GM19238 (cell line): ENCODE measurements at regions not wholly inside any gene's neighbourhood (a gene's known extent, or its start where the extent isn't known, plus 50 kb on each side); places are given as distances from the start of the nearest gene placed in this dataset.
"Not testable (repeated sequence)": the region's sequence is repeated elsewhere in the genome, so short reads cannot be mapped to it uniquely, and the experiment has no call there.

ENCODE experiments used
- DNase-seq: peaks from one replicate; pipeline ENCODE4 v3.0.0; 2011; ENCODE audit warnings: low spot score; ENCODE audit not compliant: insufficient read length

DNA sequence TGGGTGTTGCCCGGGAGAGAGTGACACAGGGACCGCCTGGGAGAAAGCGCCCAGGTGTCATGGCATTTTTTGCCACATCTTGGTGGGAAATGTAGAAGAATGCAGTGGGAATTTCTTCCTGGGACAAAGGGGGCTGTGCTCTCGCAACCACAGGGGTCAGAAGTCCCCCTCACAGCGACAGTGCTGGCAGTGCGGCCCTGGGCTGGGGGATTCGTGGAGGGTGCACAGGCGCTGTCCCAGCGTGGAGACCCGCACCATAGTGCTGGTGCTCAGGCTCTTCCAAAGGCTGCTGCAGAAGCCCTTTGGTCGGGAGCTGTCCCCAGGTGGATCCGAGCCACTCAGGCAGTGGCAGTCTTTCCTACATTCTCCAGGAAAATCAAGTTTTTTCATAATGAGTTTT lies 128.8 kb upstream of the SOX11 start:
- no peak for DNase-seq

DNA sequence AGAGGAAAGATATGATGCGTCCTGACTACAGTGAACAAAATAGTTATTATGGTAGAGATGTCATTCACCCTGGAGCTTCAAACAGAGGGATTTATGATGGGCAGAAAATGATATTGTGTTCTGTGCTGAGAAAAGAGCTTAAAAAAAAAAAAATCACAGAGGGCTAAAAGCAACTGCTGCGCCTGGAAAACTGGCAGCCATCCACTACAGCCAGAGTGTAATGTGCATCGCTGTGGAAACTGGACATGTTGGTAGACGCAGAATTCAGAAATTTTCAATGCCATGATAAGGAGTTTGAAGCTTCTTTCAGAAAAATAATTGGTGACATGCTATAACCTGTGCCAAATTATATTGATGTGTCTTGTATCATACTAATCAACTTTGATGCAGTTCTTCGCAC lies 122.9 kb upstream of the SOX11 start:
- no peak for DNase-seq

DNA sequence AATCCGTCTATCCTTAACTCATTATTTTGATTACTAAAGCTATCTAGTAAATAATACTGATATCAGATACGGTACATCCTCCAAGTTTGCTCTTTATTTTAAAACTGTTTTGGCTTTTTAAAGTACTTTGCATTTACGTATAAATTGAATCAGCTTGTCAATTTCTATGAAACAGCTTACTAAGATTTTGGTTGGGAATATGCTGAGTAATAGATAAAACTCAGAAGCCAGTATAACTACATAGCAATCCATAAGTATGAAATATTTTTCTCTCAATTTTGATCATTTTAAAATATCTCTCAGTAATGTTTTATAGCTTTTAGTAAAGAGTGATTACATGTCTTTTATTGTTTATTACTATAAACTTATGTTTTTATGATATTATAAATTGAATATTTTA lies 116.2 kb upstream of the SOX11 start:
- no peak for DNase-seq

DNA sequence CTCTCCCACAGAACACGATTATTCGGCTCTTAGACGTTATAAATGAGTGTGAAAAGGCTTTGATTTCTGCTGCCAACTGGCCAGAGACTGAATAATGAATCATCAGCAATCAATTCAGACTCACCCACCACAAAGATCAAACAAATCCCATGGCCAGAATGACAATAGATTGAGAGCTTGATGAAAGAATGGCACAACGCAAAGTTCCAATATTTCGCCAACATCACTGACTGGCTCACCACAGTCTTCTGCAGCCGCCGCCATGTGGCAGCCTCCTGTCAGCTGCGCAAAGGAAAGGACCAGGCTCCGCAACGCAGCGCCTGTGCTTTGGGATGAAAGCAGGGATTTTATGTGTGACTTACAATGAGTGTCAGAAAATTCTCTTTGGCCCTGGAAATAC lies 104.4 kb upstream of the SOX11 start:
- no peak for DNase-seq

DNA sequence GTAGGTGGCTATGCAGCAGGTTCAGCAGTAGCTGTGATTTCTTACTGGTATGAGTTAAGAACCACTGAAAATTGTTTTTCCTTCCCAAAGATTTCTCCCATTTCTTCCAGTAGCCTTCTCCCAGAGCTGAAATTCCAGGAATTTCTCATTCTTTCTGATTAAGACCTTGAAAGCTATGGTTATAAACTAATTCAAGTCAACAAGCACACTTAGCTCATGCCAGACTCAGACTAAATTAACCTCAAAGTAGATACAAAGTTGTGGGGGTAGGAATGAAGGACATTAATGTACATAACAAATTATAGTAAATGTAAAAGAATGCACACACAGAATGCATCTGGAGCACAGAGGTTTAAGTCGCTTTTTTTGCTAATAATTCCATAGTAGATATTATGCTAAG lies 103.6 kb upstream of the SOX11 start:
- DNase-seq, result no peak

DNA sequence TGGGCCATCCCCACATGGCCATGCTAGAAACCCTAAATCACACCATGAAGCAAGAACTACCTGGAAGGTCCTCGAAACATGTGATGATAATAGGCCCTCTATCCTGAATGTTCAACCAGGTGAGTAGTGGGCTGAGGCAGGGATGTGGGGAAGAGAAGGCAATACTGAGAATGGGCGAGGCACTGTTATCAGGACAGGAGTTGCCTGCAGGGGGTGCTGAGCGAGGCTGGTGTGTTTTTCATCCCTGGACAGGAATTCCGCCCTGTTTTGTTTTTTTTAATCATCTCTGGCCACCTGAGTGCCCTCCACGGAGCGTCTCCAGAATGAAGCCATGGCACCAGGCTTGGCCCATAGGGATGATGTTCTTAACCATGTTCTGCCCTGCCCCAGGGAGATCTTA lies 103.0 kb upstream of the SOX11 start:
- DNase-seq, result no peak

DNA sequence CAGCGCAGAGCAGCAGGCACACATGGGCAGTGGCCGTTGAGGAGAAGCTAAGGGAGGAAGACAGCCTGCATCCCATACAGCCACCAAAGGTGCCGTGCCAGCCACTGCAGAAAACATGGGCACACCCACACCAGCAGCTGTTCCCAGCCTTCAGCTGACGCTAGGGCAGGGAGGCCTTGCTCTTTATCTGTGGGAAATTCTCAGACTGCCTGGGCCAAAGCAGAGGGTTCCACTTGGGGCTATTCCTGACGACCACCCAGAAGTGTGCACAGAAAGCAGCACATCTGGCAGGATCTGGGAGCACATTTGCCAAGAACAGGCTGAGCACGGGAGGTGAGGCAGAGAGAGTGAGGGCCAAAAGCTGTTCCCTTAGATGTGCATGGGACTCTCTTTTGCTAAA lies 101.3 kb upstream of the SOX11 start:
- DNase-seq, result no peak

DNA sequence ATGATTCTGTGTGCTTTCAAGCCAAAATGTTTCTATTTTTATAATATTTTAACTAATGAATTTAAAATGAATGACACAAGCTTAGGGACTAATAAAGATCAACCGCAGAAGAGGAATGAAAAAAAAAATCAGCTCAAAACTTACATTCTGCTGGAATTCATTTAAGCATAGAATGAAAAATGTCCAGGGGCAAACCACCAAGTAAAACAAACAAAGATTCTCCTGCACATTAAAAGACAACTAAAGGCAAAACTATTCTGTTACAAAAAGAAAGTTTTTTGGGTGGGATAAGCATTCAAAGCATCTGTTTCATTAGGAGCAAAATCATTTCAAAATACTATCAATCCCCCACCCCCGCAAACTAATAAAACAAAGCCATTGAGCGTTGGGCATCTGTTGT lies 99.3 kb upstream of the SOX11 start:
- no peak for DNase-seq

DNA sequence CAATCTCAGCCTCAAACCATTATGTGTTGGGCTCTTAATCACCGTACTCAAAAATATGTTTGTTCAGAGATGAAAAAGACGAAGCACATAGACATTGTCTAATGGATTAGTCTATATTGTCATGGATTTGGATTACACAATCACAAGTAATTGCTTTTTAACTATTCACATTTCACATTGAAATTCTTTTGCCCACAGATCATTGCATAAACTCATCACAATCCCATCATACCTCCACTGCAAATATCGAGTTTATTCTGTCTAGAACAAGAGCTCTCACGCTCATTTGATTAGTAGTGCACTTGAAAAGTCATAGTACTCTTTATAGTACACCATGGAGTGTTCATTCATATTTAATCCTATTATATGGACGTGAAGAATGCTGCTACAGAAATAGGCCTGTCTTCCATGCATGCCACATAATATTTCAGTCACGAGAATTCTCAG lies 97.9 kb upstream of the SOX11 start:
- DNase-seq, result no peak

DNA sequence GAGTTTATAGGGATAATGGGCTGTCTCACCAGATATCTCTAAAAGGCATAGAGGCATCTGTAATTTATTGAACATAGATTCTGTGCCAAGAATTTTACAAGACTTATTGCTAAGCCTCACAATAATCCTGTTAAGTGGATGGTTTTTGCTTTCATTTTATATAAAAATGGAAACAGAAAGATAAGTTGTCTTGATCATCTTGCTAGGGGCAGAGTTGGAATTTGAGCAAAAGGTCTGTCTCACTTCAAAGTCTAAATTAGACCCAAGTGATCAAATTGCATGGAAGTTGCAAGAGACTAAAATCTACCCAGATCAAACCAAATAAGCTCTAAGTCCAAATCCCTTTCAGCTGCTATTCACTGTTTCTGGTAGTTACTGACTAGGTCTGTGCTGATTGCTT lies 95.3 kb upstream of the SOX11 start:
- DNase-seq, result no peak

DNA sequence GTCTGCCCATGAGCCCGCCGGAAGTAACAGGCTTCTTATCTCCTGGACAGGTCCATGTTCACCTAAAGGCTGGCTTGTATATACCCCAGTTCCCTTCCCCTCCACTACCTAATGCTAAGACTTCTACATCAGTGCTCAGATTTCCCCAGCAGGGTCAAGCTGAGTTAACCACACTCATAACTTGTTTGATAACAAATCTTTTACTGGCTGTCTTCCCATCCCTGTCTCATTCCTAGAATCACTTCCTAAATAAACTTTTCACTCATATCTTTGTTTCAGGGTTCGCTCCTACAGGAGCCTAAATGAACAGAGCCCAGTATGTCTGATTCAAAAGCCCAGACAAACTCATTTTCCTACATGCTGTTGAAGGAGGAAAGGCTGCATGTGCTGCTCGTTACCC lies 94.0 kb upstream of the SOX11 start:
- no peak for DNase-seq

DNA sequence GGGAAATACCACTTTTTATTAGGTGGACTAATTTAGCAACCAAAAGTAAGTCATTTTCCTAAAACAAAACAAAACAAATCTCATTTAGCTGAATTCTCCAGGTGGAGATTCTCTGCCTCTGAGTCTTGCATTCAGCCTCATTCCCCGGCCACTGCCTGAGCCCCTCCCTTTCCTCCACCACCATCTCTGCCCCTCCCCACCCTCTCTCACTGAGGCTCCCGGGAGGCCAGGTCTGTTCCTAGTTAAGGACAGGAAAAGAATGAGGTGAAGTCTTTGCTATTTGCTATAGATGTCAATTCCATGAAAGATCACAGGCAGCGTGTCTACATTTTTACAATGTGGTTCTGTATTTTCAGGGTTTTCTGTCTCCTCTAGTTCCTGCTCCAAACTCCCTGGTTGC lies 83.0 kb upstream of the SOX11 start:
- no peak for DNase-seq

DNA sequence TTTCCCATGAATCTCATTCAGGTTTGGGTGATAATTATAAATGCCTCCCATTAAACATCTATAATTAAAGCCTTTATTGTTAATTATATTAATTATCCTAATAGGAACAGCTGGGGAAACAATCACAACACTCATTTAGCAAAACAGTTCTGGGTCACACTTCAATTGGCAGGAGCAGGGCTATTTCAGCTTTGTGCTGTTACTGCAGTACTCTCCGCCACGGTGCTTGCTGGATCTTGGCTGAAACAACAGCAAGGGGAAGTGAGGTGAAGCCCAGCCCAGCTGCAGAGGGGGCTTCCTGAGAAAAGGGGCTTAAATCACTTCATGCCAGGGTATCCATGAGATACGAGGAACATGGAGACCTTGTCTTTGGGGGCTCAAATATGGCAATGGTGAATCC lies 79.5 kb upstream of the SOX11 start:
- DNase-seq, result no peak

DNA sequence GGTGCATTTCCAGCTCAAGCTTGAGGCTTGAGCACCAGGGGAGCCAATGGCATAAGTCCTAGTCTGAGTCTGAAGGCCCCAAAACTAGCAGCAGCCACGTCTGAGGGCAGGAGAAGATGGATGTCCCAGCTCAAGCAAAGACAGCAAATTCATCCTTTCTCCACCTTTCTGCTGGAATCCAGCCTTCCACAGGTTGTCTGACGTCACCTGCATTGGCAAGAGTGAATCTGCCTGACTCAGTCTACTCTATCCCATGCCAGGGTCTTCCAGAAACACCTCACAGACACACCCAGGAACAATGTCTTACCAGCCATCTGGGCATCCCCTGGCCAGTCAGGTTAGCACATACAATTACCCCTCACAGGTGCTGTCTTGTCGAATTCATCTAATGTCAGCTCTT lies 76.2 kb upstream of the SOX11 start:
- DNase-seq, result no peak

DNA sequence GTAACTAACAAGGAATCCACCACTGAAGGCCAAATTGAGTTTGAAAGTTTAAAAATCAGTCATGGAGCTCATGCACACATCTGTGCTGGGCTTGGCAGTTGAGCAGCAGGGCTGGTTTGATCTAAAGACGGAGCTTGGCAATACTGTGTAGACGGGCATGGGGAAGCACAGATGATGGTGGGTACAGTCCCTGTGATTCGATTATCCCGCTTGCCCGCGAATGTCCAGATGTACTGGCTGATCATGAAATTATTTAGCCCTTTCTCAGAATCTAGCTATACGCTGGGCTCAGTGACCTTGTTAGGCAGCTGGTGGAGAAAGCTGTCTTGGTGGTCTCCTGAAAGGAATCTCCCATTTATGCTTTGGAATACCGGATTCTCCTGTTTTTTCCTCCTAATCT lies 74.8 kb upstream of the SOX11 start:
- DNase-seq, result no peak

DNA sequence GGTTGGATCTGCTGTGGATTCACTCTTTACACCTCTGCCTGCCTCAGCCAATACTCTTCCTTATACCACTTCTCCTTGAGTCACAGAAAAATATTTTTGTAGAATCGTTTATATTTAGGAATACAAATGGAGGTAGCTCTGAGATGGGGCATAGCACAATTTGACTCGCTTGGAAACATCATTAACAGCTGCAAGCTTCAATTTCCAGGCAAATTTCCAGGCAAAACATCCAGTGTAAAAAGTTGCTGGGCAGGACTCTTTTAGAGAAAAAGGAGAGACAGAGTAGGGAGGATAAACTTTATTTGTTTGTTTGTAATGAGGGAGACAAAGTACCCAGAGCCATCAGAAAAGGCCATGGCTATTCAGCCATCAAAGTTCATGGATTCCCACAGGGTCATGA lies 74.4 kb upstream of the SOX11 start:
- DNase-seq, result no peak

DNA sequence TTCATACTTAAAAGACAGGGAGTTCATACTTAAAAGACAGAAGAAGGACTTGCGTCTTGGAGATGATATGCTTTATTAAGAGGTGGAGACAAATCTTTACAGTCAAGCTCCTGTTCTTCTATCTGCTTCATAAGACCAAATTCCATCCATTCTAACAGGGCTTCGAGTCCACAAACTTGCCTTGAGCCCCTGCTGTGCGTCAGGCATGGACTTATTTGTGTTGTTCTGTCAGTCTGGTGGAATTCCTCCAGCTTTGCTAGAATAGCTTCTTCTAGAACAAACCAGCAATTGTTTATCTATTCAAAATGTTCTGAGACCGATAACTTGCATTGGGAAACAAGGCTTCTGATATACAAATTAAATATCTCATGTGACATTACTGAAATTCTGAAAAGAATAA lies 73.9 kb upstream of the SOX11 start:
- DNase-seq, result no peak

DNA sequence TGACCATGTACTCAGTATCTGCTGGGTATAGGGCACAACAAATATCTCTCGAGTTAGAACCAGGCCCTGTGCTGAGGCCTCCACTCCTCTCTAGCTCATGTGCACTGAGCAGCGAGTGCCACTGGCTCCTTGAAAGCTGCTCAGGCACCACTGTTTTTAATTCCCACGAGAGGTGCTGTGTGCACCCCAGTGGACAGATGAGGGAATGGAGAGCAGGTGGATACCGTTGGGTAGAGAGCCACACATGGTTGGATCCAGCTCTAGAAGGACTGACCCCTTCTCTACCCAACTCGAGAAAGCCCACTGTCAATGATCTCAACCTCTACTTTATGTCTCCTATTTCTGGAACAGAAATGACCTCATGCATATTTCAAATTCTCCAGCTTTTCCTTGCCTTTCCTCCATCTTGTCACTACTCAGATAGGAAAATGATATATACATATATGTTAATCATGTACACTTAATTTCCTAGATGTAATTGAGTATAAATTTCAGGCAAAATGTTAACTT lies 66.6 kb upstream of the SOX11 start:
- DNase-seq, result not testable (repeated sequence)

DNA sequence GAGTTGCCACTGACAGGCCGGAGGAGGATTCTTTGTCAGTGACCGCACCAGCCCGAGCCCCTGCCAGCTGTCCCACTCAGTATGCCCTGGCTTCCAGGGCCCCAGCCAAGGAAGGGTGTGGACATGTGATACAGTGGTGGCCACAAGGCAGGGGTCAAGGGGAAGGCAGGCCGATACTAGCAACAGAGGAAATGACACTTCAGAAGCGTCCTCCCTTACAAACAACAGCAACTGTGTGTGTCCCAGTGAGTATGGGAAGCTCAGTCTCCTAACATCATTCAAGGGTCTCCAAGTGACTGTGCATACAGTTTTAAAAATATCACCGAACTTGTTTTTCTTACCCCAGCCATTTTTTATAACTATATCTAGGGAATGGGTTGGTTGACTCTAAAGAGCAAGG lies 63.7 kb upstream of the SOX11 start:
- not testable (repeated sequence) for DNase-seq

DNA sequence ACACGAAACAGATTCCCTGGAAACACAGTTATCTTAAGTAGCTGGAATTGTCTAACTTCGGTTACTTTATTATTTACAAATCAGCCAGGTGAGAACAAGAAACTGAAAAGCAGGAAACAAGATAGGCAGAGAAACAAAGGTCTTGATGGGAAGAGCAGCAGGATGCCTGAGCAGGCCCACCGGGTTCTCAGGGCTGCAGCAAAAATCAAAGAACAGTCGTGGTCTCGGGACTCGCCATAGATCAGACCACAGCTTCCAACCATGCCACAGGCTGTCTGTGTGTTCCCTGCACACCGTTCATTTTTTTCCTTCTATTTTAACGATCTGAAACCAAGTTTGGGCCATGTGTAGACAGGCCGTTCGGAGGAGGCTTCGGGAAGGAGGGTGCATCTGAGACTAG lies 62.7 kb upstream of the SOX11 start:
- DNase-seq, result not testable (repeated sequence)

DNA sequence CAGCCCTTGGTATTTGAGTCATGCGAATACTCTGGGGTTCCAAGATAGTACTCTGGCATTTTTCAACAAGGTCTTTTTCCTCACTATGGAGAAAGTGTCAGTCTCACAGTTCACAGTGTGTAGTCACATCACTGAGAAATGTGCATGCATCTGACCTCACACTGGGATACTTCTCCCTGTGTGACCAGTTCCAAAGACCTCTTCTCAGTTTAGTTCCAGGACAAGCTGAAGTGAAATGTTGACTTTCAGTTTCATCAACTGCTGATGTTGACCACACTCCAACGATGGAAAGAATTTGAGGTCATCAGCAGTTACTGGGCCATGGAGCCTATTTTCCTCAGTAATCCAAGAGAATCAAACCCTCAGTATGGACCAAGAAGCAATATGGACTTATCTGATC lies 55.1 kb upstream of the SOX11 start:
- DNase-seq, result not testable (repeated sequence)
